ENCODE measurements at regions not wholly inside any gene's neighbourhood (a gene's known extent, or its start where the extent isn't known, plus 50 kb on each side); places are given as distances from the start of the nearest gene placed in this dataset.
"Not testable (repeated sequence)": the region's sequence is repeated elsewhere in the genome, so short reads cannot be mapped to it uniquely, and the experiment has no call there.

GRCh38 chr1:60262701-60263100, 189.1 kb upstream of the C1orf87 start:
- intact Hi-C loops (cut with DNase I) = no loop called here
- DNase-seq (ENCODE audit: low spot score) = no peak
- ATAC-seq = no peak

DNA sequence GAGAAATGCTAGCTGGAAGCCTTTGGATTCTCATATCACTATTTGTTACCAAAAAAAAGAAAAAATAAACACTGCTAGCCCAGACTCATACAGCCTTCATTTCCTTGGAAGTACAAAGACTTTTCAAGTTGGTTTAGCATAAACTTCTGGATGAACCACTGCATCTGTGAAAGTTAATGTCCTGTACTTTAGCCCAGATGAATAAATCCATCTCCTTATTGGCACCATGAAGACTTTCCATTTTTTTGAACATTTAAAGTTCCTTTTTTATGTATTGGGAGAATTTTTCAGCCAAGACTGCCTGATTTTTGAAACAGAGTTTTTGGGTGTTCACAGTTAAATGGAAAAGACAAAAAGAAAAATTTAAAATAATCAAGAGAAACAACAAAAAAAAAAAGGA, 184.0 kb upstream of the C1orf87 start:
- no peak for DNase-seq (ENCODE audit: low spot score)
- ATAC-seq = no peak
- intact Hi-C loops (cut with DNase I) = no loop called here

- ATAC-seq = no peak
- intact Hi-C loops (cut with DNase I) = no loop called here
- no peak for DNase-seq (ENCODE audit: low spot score)
Observed at GRCh38 chr1:60255565-60255964, 182.0 kb upstream of the C1orf87 start.

- no peak for DNase-seq (ENCODE audit: low spot score)
- no peak for ATAC-seq
- intact Hi-C loops (cut with DNase I) = no loop called here
Observed at GRCh38 chr1:60251426-60251825, 177.9 kb upstream of the C1orf87 start.

GRCh38 chr1:60247467-60247866, 173.9 kb upstream of the C1orf87 start:
- DNase-seq (ENCODE audit: low spot score); ATAC-seq; intact Hi-C loops (cut with DNase I): not testable (repeated sequence)

GRCh38 chr1:60245324-60245723, 171.8 kb upstream of the C1orf87 start:
- ATAC-seq = peak; percentile 94
- intact Hi-C loops (cut with DNase I) = no loop called here
- DNase-seq (ENCODE audit: low spot score) = no peak

GRCh38 chr1:60244906-60245305, 171.3 kb upstream of the C1orf87 start:
- DNase-seq (ENCODE audit: low spot score) = no peak
- intact Hi-C loops (cut with DNase I) = no loop called here
- ATAC-seq = no peak

DNA sequence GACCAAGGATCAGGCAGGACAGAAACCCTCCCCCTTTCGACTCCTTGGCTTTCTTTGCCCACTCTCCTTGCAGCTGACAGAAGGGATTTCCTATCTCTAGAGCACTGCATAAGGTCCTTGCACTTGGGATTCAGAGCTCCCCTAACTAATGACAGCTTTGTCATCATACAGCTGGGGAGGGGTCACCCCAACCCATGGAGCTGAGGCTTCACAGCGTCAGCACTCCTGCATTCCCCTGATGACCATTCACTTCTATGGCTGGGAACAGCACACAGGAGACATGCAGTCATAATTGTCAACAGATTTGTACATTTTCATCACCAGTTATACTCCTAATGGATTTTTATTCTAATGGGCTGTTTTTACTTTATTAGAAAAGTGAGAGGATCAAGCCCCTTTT, 161.7 kb upstream of the C1orf87 start:
- DNase-seq (ENCODE audit: low spot score) (no peak), ATAC-seq (no peak)
- intact Hi-C loops (cut with DNase I) = no loop called here

DNA sequence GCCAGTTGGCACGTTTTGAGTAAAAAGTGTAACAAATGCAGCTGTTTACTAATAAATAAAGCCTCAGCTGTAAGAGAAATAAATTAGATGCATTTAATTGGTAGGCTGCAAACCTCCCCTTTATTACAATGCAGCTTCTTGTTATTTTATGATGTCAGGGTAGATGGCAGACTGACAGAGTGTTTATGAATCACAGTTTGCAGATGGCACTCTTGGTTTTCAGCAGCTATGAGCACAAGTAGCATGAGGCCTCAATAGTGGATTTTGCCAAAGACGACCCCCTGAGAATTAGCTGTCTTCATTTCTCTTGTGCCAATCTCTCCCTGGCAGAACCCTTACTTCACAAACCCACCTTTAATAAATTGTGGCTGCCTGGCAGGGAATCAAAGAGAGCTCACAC, 161.2 kb upstream of the C1orf87 start:
- ATAC-seq = no peak
- intact Hi-C loops (cut with DNase I) = no loop called here
- DNase-seq (ENCODE audit: low spot score) = no peak

DNA sequence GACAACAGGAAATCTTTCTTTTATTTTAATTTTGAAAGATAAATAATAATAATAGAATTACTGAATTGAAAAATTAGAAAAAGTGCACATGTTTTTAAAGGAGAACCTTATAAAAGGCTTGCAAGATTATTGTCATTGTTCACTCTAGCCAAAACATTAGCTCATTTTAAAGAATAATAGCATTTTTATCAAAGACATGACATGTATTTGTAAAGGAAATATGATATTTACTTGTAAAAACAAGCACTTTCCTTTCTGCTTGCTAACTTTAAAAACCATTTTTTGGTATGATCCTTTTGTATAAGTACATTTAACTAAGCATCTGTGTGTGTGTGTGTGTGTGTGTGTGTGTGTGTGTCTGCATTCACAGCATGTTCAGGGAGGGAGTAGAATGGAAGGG, 156.3 kb upstream of the C1orf87 start:
- no peak for DNase-seq (ENCODE audit: low spot score)
- no peak for ATAC-seq
- intact Hi-C loops (cut with DNase I) = no loop called here

DNA sequence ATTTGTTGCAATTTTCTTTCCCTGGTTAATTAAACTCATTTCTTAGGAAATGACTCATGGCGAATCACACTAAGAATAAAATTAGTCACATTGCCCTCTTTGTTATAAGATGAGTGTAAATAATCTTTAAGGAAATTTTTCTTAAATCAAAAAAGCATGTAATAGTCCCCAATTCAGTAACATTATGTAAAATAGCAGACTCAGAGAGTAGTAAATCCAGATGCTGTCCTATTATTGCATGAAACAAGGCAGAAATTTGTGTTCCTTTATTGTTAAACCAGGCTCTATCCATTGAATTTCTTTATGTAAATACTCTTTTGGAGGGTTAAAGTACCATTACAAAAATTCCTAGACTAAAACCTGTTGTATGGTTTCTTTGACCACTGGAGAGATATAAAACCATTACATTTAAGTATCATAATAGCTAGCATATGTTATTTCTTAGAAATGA, 154.5 kb upstream of the C1orf87 start:
- intact Hi-C loops (cut with DNase I) = no loop called here
- DNase-seq (ENCODE audit: low spot score) = no peak
- no peak for ATAC-seq

- ATAC-seq (no peak), DNase-seq (ENCODE audit: low spot score) (no peak)
- intact Hi-C loops (cut with DNase I) = no loop called here
Observed at GRCh38 chr1:60227601-60228000, 154.0 kb upstream of the C1orf87 start.

GRCh38 chr1:60225486-60225885, 151.9 kb upstream of the C1orf87 start:
- DNase-seq (ENCODE audit: low spot score) (no peak), ATAC-seq (no peak)
- intact Hi-C loops (cut with DNase I) = no loop called here

DNA sequence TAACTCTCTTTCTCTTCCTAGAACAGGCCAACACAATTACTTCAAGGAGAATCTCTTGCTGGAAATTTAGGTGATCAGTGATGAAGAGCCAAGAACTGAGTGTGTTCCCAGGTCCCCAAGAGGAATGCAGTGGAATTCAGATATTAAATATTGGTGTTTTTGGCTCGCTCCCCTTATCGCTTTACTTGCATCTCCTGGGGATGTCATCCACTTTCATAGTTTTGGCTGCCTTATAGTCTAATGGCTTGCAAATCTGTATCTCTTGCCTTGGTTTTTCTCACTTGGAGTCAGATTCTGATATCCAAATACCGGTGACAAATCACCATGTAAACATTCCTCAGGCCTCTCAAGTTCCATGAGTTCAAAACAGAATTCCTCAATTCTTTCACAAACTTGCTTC, 151.0 kb upstream of the C1orf87 start:
- DNase-seq (ENCODE audit: low spot score) (no peak), ATAC-seq (no peak)
- intact Hi-C loops (cut with DNase I) = no loop called here

- ATAC-seq (no peak), DNase-seq (ENCODE audit: low spot score) (no peak)
- intact Hi-C loops (cut with DNase I) = no loop called here
Observed at GRCh38 chr1:60223158-60223557, 149.6 kb upstream of the C1orf87 start.

DNA sequence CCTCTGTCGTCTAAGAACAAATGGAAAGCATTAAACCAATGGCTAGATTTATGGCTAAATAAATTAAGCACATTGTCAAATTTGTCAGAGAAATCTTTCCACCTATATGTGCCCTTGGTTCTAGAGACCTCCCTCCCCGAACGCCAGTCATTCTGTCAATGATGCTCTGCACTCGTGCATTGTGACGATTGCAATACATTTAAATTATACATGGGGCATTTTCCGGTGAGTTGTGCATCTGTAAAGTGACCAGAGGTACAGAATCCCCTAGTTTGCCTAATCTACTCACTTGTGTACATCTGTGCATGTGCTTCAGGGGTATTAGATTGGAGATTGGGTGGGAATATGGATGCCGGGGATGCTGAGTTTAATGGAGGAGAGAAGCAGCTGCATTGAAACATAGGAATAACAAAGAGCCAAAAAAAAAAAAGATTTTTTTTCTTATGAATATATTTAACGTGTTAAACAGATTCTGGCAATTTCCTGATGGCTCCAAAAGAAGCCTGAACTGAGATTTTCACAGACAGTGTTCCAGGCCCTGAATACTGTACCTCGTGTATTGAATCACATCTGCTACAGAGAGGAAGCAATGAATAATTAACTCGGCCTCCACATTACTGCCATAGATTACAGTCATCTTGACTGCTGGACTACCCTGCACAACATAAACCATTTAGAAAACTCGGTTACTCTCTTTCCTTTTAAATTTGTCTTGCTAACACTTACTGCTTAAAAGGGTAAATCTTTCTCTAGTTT, 149.0 kb upstream of the C1orf87 start:
- no peak for ATAC-seq
- intact Hi-C loops (cut with DNase I) = no loop called here

GRCh38 chr1:60213253-60213652, 139.7 kb upstream of the C1orf87 start:
- ATAC-seq = no peak
- DNase-seq (ENCODE audit: low spot score) = no peak
- intact Hi-C loops (cut with DNase I) = no loop called here

More for the DNA sequence above, 149.0 kb upstream of the C1orf87 start:
- no peak for DNase-seq (ENCODE audit: low spot score)

- ATAC-seq (no peak), DNase-seq (ENCODE audit: low spot score) (no peak)
- intact Hi-C loops (cut with DNase I) = no loop called here
Observed at GRCh38 chr1:60196026-60196425, 122.5 kb upstream of the C1orf87 start.

- intact Hi-C loops (cut with DNase I) = no loop called here
- ATAC-seq (no peak), DNase-seq (ENCODE audit: low spot score) (no peak)
Observed at GRCh38 chr1:60185684-60186083, 112.1 kb upstream of the C1orf87 start.

DNA sequence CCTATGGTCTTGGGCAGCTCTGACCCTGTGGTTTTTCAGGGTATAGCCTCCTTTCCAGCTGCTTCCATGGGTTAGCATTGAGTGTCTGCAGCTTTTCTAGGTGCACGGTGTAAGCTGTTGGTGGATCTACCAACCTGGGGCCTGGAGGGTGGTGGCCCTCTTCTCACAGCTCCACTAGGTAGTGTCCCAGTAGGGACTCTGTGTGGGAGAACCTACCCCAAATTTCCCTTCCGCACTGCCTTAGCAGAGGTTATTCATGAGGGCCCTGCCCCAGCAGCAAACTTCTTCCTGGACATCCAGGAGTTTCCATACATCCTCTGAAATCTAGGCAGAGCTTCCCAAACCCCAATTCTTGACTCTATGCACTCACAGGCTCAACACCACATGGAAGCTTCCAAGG, 111.0 kb upstream of the C1orf87 start:
- no peak for ATAC-seq
- DNase-seq (ENCODE audit: low spot score) = no peak
- intact Hi-C loops (cut with DNase I) = no loop called here

DNA sequence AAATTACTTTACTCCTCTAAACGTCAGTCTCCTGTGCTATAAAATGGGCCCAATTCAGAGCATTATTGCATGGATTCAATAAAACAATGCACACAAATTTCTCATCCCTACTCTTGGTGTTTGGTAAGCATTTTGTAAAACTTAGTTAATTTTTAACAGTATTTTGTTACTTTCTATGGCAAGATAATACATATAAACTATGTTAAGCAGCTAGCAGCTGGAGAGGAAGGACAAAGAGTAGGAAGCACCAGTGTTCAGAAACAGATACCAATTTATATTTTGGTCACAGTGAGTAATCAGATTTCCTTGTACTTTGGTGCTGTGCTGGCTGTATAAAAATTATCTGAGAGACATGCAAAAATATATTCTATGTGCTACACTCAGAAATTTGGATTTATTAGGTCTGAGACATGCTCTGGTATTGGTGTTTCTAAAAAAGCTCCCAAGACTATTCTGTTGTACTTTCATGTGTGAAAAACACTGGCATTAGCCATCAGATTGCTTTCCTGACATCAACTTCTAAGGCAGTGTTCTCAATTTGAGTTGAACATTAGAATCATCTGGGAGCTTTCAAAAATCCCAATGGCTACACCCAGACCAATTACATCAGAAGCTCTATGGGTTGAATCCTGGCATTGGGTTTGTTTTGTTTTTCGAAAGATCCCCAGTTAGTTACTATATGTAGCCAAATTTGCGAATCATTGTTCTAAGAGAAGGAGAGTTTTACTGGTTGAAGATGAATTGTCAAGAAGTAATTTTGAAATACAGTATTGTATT, 100.3 kb upstream of the C1orf87 start:
- intact Hi-C loops (cut with DNase I) = no loop called here
- DNase-seq (ENCODE audit: low spot score) = no peak
- ATAC-seq = no peak

Measured in sciatic nerve (tissue), 2 donors.